Mammary epithelial cell (primary cell): ENCODE measurements at regions not wholly inside any gene's neighbourhood (a gene's known extent, or its start where the extent isn't known, plus 50 kb on each side); places are given as distances from the start of the nearest gene placed in this dataset.

ENCODE experiments used
- CTCF ChIP-seq, 2 donors: IDR thresholded peaks in 1 of 2; conservative IDR thresholded peaks in 1 of 2; 2 replicates each; pipeline ENCODE4 v1.5.1; 2011 to 2012; ENCODE audit warnings: inconsistent platforms in 2 of 2, low read length in 2 of 2, mild to moderate bottlenecking in 2 of 2, control low read depth in 1 of 2, low read depth in 1 of 2; ENCODE audit not compliant: insufficient read depth in 1 of 2; ENCODE audit errors: extremely low read depth in 1 of 2
- EZH2 ChIP-seq: IDR thresholded peaks from 2 replicates; pipeline ENCODE4 v1.6.1; 2012; ENCODE audit warnings: low read length, inconsistent platforms, borderline replicate concordance

GRCh38 chr1:189693140-189693539 is 784.5 kb downstream of the BRINP3 start:
- no peak for TF ChIP-seq CTCF (conservative IDR thresholded peaks at IDR 0.05 in 1 of 2, IDR thresholded peaks at IDR 0.05 in 1 of 2; ENCODE audit: extremely low read depth in 1 of 2, insufficient read depth in 1 of 2, low read depth in 1 of 2, low read length in 2 of 2)
- no peak for TF ChIP-seq EZH2
